LNCAP (cell line): ENCODE measurements at regions not wholly inside any gene's neighbourhood (a gene's known extent, or its start where the extent isn't known, plus 50 kb on each side); places are given as distances from the start of the nearest gene placed in this dataset.

Experiments
- TF ChIP-seq, protein P1 (sequence below): fragments of 450-650 bp; IDR thresholded peaks from 2 replicates; pipeline ENCODE4 v1.5.1; 2017; ENCODE audit warnings: mild to moderate bottlenecking

DNA sequence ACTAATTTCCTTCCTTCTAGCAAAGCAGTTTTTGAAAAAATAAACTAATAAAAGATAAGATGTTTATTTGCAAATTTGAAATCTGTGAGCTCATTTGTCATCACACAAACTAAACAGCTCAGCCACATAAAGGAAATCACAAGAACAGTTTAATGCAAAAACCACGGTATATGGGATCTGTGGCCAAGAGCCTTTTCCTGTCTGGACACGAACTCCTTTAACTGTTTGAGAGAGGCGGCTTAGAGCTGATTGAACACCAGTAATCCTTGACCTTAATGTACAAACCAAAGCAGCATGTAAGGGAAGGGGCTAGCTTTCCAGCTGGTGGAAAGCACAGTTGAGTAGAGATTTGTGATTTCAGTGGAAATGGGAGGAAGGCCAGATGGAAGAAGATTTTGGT is 66.3 kb upstream of the SPINK5 start:
- TF ChIP-seq, protein P1, sequence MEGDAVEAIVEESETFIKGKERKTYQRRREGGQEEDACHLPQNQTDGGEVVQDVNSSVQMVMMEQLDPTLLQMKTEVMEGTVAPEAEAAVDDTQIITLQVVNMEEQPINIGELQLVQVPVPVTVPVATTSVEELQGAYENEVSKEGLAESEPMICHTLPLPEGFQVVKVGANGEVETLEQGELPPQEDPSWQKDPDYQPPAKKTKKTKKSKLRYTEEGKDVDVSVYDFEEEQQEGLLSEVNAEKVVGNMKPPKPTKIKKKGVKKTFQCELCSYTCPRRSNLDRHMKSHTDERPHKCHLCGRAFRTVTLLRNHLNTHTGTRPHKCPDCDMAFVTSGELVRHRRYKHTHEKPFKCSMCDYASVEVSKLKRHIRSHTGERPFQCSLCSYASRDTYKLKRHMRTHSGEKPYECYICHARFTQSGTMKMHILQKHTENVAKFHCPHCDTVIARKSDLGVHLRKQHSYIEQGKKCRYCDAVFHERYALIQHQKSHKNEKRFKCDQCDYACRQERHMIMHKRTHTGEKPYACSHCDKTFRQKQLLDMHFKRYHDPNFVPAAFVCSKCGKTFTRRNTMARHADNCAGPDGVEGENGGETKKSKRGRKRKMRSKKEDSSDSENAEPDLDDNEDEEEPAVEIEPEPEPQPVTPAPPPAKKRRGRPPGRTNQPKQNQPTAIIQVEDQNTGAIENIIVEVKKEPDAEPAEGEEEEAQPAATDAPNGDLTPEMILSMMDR, result no peak

DNA sequence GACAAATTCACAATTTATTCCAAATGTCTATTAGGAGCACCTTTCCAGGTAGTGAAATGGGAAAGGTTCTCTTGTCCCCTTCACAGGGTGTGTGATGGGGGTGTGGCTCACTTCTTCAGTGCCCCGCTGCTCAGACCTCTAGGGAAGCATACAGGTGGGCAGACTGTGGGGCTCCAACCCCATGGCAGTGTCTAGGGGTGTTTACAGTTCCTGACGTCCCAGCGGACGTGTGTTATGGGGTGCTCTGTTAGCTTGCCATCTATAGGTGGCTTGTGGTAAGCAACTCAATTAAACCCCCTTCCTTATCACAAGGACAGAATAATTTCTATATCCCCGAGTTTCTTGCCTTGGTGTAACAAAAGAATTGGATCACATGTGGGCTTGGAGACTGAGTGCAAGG is 67.4 kb upstream of the SPINK5 start:
- TF ChIP-seq, protein P1, result no peak

DNA sequence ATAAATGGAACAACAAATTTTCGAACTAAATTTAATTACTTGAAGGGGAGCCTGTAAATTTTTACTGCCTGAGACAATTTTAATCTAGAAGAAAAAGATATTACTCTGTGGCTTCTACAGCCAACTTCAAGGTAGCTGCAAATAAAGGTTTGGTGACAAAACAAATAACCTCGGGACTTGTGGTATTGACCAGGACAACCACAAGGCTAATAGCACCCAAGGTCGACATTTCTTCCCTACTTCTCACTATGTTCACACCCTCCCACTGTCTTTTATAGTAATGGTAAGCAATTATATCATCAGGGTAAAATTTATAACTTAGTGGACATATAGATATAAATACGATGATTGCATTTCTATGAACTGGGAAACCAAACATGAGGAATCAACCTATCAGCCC is 67.9 kb upstream of the SPINK5 start:
- TF ChIP-seq, protein P1, result no peak

DNA sequence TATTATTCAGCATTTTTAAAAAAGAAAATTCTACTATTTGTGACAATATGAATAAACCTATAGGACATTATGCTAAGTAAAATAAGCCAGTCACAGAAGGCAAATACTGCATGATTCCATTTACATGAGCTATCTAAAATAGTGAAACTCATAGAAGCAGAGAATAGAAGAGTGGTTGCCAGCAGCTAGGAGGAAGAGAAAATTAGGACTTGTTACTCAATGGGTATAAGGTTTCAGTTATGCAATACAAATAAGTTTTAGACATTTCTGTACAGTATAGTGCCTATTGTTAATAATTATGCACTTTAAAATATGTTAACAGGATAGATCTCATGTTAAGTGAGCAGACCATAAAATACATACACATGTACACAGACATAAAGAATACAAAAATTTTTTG is 73.8 kb upstream of the SPINK5 start:
- TF ChIP-seq, protein P1, result no peak

DNA sequence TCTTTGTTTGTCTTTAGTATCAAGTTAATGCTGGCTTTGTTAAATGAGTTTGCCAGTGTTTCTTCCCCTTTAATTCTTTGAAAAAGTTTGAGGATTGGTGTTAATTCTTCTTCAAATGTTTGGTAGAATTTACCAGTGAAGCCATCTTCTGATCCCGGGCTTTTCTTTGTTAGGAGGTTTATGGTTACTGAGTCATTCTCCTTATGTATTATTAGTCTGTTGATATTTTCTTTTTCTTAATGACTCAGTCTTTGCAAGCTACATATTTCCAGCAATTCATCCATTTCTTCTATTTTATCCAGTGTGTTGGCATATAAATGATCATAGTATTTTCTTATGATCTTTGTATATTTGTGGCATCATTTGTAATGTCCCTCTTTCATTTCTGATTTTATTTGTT is 74.5 kb upstream of the SPINK5 start:
- TF ChIP-seq, protein P1, result no peak

DNA sequence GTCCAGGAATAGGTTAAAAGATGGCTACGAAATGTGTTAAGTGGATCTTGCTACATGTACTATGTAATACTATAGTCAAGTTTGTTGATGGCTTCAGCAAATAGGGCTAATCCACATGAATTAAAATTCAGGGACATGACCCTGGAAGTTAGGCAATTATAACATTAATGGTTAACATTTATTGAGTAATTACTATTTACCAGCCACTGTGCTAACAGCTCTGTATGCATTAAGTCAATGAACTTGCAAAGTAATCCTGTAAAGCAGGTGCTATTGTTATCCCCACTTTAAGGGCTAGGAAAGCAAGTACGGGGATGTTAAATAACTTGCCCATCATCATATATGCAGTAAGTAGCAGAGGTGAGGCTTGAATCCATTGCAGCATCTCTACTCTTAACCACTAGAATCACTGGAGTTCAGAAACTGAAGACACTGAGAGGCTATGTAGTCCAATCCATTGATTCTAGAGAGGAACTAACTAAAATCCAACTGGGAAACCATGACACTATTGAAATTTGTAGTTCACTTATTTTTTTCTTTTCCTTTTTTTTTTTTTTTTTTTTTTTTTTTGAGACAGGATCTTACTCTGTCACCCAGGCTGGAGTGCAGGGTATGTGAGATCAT is 77.5 kb upstream of the SPINK5 start:
- TF ChIP-seq, protein P1, result no peak

DNA sequence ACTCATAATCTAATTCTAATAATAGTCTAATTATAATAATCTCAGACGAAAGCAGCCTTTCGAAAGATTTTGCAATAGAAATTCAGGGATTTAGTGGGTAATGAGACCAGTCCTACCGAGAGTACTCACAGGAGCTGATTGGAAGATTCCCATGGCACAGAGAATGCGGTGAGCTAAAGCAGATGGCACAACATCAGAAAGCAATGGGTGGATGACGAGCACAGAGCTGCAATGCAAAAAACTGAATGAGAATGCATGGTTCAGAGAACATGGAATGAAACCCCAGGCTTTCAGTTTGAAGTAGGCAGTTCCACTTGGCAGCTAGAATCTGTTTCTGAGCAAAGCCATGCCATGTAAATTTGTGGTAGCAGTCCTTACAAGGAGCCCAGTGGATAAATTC is 78.2 kb upstream of the SPINK5 start:
- TF ChIP-seq, protein P1, result no peak

DNA sequence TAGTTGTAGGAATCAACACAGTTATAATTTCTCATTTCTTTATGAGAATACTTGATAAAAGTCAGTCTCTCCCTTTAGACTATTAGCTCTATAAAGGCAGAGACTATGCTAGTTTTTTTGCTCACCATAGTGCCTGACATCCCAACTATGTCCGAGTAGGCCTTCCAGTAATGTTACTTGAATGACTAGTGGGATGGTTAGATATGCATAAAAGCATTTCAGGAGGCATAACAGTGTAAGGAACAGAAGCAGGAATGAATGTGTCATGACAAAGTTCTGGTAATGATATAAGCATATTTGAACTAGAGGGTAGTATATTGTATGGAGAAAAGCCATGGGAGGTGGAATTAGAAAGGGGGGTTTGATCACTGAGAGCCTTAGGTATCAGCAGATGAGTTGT is 77.4 kb upstream of the C5orf46 start:
- TF ChIP-seq, protein P1, result no peak
